Endodermal cell (in vitro differentiated cells): ENCODE measurements at regions not wholly inside any gene's neighbourhood (a gene's known extent, or its start where the extent isn't known, plus 50 kb on each side); places are given as distances from the start of the nearest gene placed in this dataset.
"Not testable (repeated sequence)": the region's sequence is repeated elsewhere in the genome, so short reads cannot be mapped to it uniquely, and the experiment has no call there.

Source experiments
- DNase-seq: peaks from one replicate; pipeline ENCODE4 v3.0.0-alpha.2; 2017
- H3K27ac ChIP-seq: 2 replicates; pipeline ENCODE4 v1.5.1; 2013; ENCODE audit warnings: mild to moderate bottlenecking, low read depth, low read length, moderate library complexity
- H3K27me3 ChIP-seq: 2 replicates; pipeline ENCODE4 v1.6.1; 2013; ENCODE audit warnings: mild to moderate bottlenecking, low read length, moderate library complexity; ENCODE audit not compliant: insufficient read depth, control insufficient read depth, poor library complexity, severe bottlenecking
- H3K36me3 ChIP-seq: 2 replicates; pipeline ENCODE4 v1.7.0; 2013; ENCODE audit warnings: mild to moderate bottlenecking, low read length, moderate library complexity; ENCODE audit not compliant: control insufficient read depth, insufficient read depth
- H3K4me1 ChIP-seq: one replicate; pipeline ENCODE4 v1.7.0; 2013; ENCODE audit warnings: low read length; ENCODE audit not compliant: control insufficient read depth, insufficient read depth
- H3K4me3 ChIP-seq: 2 replicates; pipeline ENCODE4 v1.5.1; 2013; ENCODE audit warnings: mild to moderate bottlenecking, low read length, moderate library complexity
- H3K9ac ChIP-seq: 2 replicates; pipeline ENCODE4 v1.6.1; 2013; ENCODE audit warnings: mild to moderate bottlenecking, low read length, moderate library complexity; ENCODE audit not compliant: poor library complexity, severe bottlenecking; ENCODE audit errors: extremely low read depth
- H3K9me3 ChIP-seq: 2 replicates; pipeline ENCODE4 v1.6.1; 2013; ENCODE audit warnings: mild to moderate bottlenecking, low read length, moderate library complexity; ENCODE audit not compliant: control insufficient read depth
- H3K27ac Mint-ChIP-seq: 2 replicates; pipeline ENCODE4 v1.8.0; 2020; ENCODE audit warnings: mixed read lengths
- H3K27me3 Mint-ChIP-seq: 2 replicates; pipeline ENCODE4 v1.8.0; 2021; ENCODE audit warnings: mild to moderate bottlenecking, mixed read lengths; ENCODE audit not compliant: insufficient read depth
- H3K36me3 Mint-ChIP-seq: 2 replicates; pipeline ENCODE4 v1.8.0; 2020; ENCODE audit warnings: low read depth, mixed read lengths
- H3K4me1 Mint-ChIP-seq: 2 replicates; pipeline ENCODE4 v1.8.0; 2020; ENCODE audit warnings: mixed read lengths
- H3K4me3 Mint-ChIP-seq: 2 replicates; pipeline ENCODE4 v1.8.0; 2020; ENCODE audit warnings: mild to moderate bottlenecking, moderate library complexity, mixed read lengths
- H3K9me3 Mint-ChIP-seq: 2 replicates; pipeline ENCODE4 v1.8.0; 2020; ENCODE audit warnings: mild to moderate bottlenecking, mixed read lengths
- WGBS, 2 experiments: methylation state at CpG; one replicate each; pipeline versions ENCODE4 v1.1.5 to v1.1.7; 2013; ENCODE audit warnings: missing lambda C conversion rate in 2 of 2, mixed read lengths in 1 of 2; ENCODE audit not compliant: insufficient coverage in 1 of 2, insufficient read length in 1 of 2; 5-methylcytosine and 5-hydroxymethylcytosine counted together
- TF ChIP-seq, protein P1 (sequence below): fragments of 200-600 bp; sonication (generic); conservative IDR thresholded peaks from 2 replicates; pipeline ENCODE4 v1.5.0; 2021; ENCODE audit warnings: antibody characterized with exemption, mild to moderate bottlenecking

DNA sequence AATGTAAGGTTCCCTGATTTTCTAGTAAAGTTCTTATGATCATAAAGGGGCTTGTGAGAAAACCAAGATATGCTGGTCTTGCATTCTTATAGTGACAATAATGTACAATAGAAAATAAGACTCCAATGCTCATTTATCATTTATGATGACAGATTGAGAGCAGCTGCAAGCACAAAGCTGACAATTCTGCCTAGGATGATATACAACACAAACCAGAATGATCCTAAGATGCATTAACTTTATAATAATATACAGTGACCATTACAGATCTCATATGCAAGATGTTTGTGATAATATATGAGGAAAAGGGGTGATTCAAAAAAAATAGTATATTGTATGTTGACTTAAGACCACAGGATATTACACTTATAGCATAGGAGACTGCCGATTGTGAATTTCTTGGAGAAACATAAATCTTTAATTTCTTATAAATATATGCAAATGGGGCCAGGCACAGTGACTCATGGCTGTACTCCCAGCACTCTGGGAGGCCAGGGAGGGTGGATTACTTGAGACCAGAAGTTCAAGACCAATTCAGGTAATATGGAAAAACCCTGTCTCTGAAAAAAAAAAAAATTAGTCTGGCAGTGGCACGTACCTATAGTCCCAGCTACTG lies 387.0 kb downstream of the ZBBX start:
- H3K4me3 Mint-ChIP-seq, result no peak overlapping the region

DNA sequence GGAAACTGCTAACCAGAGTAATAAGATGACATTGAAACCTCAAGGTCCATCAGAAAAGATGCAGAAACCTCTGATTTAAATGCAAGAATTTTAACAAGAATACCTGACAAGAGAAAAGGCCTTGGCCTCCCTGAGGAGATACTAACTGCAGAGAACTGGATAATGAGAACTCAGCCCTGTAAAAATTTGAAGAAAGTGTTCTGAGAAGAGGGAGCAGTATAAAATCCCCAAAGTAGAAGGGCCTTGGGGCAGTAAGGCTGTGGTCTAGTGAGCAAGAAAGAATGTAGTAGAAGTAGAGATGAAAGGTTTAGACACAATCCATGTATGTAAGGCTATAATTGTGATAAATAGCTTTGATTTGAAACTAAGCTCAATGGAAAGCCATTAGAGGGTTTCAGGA lies 394.1 kb downstream of the ZBBX start:
- H3K9ac ChIP-seq, result no peak overlapping the region
- H3K27ac Mint-ChIP-seq, result no peak overlapping the region

More for the DNA sequence above, 387.0 kb downstream of the ZBBX start:
- Histone ChIP-seq H3K4me3 (no peak overlapping the region), H3K36me3 (no peaks in the 10 kb centered on the region), H3K4me1 (no peaks in the 10 kb centered on the region), H3K27me3 (no peaks in the 10 kb centered on the region), H3K9ac (no peak overlapping the region), H3K9me3 (no peaks in the 10 kb centered on the region), H3K27ac (no peak overlapping the region)
- peaks cover 10% of the 10 kb centered on the region for H3K4me1 Mint-ChIP-seq
- H3K9me3 Mint-ChIP-seq, result no peaks in the 10 kb centered on the region
- TF ChIP-seq, protein P1, sequence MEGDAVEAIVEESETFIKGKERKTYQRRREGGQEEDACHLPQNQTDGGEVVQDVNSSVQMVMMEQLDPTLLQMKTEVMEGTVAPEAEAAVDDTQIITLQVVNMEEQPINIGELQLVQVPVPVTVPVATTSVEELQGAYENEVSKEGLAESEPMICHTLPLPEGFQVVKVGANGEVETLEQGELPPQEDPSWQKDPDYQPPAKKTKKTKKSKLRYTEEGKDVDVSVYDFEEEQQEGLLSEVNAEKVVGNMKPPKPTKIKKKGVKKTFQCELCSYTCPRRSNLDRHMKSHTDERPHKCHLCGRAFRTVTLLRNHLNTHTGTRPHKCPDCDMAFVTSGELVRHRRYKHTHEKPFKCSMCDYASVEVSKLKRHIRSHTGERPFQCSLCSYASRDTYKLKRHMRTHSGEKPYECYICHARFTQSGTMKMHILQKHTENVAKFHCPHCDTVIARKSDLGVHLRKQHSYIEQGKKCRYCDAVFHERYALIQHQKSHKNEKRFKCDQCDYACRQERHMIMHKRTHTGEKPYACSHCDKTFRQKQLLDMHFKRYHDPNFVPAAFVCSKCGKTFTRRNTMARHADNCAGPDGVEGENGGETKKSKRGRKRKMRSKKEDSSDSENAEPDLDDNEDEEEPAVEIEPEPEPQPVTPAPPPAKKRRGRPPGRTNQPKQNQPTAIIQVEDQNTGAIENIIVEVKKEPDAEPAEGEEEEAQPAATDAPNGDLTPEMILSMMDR, result no peak
- no peak overlapping the region for H3K27ac Mint-ChIP-seq
- peaks cover 4% of the 10 kb centered on the region for H3K27me3 Mint-ChIP-seq
- no peaks in the 10 kb centered on the region for H3K36me3 Mint-ChIP-seq
- 93% methylated on average over 1 of the region's 2 CpGs; no CpG with 5 or more reads in 1 of the 2 experiments for WGBS, 2 experiments
- DNase-seq, result no peak

DNA sequence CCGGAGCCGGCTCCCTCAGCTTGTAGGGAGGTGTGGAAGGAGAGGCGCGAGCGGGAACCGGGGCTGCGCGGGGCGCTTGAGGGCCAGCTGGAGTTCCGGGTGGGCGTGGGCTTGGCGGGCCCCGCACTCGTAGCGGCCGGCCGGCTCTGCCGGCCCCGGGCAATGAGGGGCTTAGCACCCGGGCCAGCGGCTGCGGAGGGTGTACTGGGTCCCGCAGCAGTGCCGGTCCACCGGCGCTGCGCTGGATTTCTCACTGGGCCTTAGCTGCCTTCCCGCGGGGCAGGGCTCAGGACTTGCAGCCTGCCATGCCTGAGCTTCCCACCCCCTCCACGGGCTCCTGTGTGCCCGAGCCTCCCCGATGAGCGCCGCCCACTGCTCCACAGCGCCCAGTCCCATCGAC lies 404.3 kb downstream of the ZBBX start:
- H3K4me3 ChIP-seq, H3K4me1 ChIP-seq, H3K4me3 Mint-ChIP-seq, H3K36me3 ChIP-seq, H3K4me1 Mint-ChIP-seq, H3K27me3 Mint-ChIP-seq, H3K9me3 Mint-ChIP-seq, H3K27ac Mint-ChIP-seq, DNase-seq, H3K36me3 Mint-ChIP-seq, H3K9me3 ChIP-seq, H3K27me3 ChIP-seq, H3K27ac ChIP-seq, H3K9ac ChIP-seq: not testable (repeated sequence)
- 95 to 100% methylated on average over 2 to 36 of the region's 36 CpGs for WGBS, 2 experiments

More for the DNA sequence above, 394.1 kb downstream of the ZBBX start:
- H3K4me3 ChIP-seq, result no peak overlapping the region
- H3K4me1 Mint-ChIP-seq, result no peaks in the 10 kb centered on the region
- no peaks in the 10 kb centered on the region for H3K9me3 ChIP-seq
- no peaks in the 10 kb centered on the region for H3K4me1 ChIP-seq
- H3K9me3 Mint-ChIP-seq, result no peaks in the 10 kb centered on the region
- no peaks in the 10 kb centered on the region for H3K36me3 Mint-ChIP-seq
- TF ChIP-seq, protein P1, result no peak
- H3K27ac ChIP-seq, result no peak overlapping the region
- no peaks in the 10 kb centered on the region for H3K27me3 Mint-ChIP-seq
- H3K27me3 ChIP-seq, result no peaks in the 10 kb centered on the region
- H3K4me3 Mint-ChIP-seq, result no peak overlapping the region
- no peaks in the 10 kb centered on the region for H3K36me3 ChIP-seq
- DNase-seq, result no peak

DNA sequence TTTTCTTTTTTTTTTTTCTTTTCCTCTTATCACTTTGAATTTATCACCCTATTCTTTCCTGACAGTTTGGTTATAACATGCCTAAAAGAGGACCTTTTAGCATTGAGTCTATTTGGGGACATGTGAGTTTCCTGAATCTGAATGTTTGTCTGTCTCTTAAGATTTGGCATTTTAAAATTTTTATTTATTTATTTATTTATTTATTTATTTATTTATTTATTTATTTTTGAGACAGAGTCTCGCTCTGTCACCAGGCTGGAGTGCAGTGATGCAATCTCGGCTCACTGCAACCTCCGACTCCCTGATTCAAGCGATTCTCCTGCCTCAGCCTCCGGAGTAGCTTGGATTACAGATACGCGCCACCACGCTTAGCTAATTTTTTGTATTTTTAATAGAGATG lies 412.4 kb downstream of the ZBBX start:
- H3K27ac Mint-ChIP-seq, H3K27me3 Mint-ChIP-seq, H3K4me1 ChIP-seq, H3K36me3 Mint-ChIP-seq, H3K27ac ChIP-seq, H3K9me3 ChIP-seq, H3K9me3 Mint-ChIP-seq, H3K27me3 ChIP-seq, DNase-seq, H3K36me3 ChIP-seq, H3K4me1 Mint-ChIP-seq, H3K9ac ChIP-seq, H3K4me3 ChIP-seq, H3K4me3 Mint-ChIP-seq: not testable (repeated sequence)
- 90 to 98% methylated on average over 7 to 8 of the region's 8 CpGs for WGBS, 2 experiments
